Prostate gland (tissue), 2 donors: ENCODE measurements at regions not wholly inside any gene's neighbourhood (a gene's known extent, or its start where the extent isn't known, plus 50 kb on each side); places are given as distances from the start of the nearest gene placed in this dataset.

Source experiments
- DNase-seq: peaks from one replicate; pipeline ENCODE4 v3.0.0-alpha.2; 2019; ENCODE audit warnings: low spot score
- H3K27ac ChIP-seq, 2 donors: fragments of 200-600 bp; sonication (generic); 2 replicates each; pipeline ENCODE4 v1.5.1; 2017 to 2019
- H3K27me3 ChIP-seq: fragments of 200-600 bp; sonication (generic); replicated peaks from 2 replicates; pipeline ENCODE4 v1.5.1; 2019; ENCODE audit not compliant: insufficient read depth
- H3K36me3 ChIP-seq, 2 donors: fragments of 200-600 bp; sonication (generic); 1 replicate in 1 of 2; 2 replicates in 1 of 2; pipeline versions ENCODE4 v1.5.1 to v1.8.1; 2017 to 2019
- H3K4me1 ChIP-seq: fragments of 200-600 bp; sonication (generic); replicated peaks from 2 replicates; pipeline ENCODE4 v1.5.1; 2019
- H3K4me3 ChIP-seq, 2 donors: fragments of 200-600 bp; sonication (generic); 2 replicates each; pipeline ENCODE4 v1.5.1; 2017 to 2019
- H3K9me3 ChIP-seq: fragments of 200-600 bp; sonication (generic); 2 replicates; pipeline ENCODE4 v1.5.1; 2017
- CTCF ChIP-seq, 4 experiments: fragments of 200-600 bp in 2 of 4; fragments of 450-650 bp in 2 of 4; sonication (generic) in 2 of 4; IDR thresholded peaks; 1 replicate in 3 of 4; 2 replicates in 1 of 4; pipeline ENCODE4 v1.5.1; 2016 to 2019; ENCODE audit warnings: antibody characterized with exemption in 4 of 4, mild to moderate bottlenecking in 2 of 4, moderate library complexity in 2 of 4
- POLR2A ChIP-seq: fragments of 450-650 bp; IDR thresholded peaks from one replicate; pipeline ENCODE4 v1.6.1; 2016; ENCODE audit warnings: antibody characterized with exemption, mild to moderate bottlenecking
- POLR2AphosphoS5 ChIP-seq: sonication (generic); formaldehyde crosslinking; IDR thresholded peaks from one replicate; pipeline ENCODE4 v1.6.1; 2017; ENCODE audit warnings: antibody characterized with exemption
- WGBS: methylation state at CpG from one replicate; pipeline ENCODE4 v1.1.5; 2018; 5-methylcytosine and 5-hydroxymethylcytosine counted together
- intact Hi-C: fragments of 100-400 bp; cut with DNase I; formaldehyde crosslinking; loops from one replicate; pipeline ENCODE4 v1.14.2; 2022

GRCh38 chrX:39601231-39602177 is 496.3 kb downstream of the BCOR start:
- no peak for TF ChIP-seq POLR2A
- TF ChIP-seq POLR2AphosphoS5 = no peak
- no peak for TF ChIP-seq CTCF (IDR thresholded peaks at IDR 0.05)
- H3K4me3 ChIP-seq = no peak overlapping the region
- intact Hi-C loops = no loop called here
- WGBS = 74% methylated on average over 15 of the region's 19 CpGs
- H3K4me1 ChIP-seq = no peaks in the 10 kb centered on the region
- no peak for DNase-seq
- no peak overlapping the region for H3K27ac ChIP-seq
- H3K9me3 ChIP-seq = no peaks in the 10 kb centered on the region
- no peaks in the 10 kb centered on the region for H3K36me3 ChIP-seq
- no peaks in the 10 kb centered on the region for H3K27me3 ChIP-seq

DNA sequence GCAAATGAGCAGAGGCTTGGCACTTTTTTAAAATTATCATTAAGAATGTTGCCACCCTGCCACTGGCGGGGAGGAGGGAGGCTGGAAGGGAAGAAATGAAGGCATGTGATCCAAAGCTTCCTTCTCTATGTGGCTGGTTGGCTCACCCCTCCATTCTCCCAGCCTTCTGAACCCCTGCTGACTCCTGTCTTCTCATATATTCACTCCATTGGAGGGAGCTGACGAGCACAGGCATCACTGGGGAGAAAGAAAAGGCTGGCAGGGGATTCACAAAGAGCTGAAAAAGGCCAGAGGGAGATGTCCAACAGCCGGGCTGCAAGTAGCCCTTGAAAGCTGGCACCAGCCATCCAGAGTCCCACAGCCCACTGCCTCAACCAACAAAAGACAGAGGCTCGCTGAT is 495.6 kb downstream of the BCOR start:
- intact Hi-C loops = no loop called here
- TF ChIP-seq POLR2A (no peak), CTCF (IDR thresholded peaks at IDR 0.05) (no peak), POLR2AphosphoS5 (no peak)
- Histone ChIP-seq H3K4me3 (no peak overlapping the region), H3K27ac (no peak overlapping the region), H3K4me1 (no peaks in the 10 kb centered on the region), H3K9me3 (no peaks in the 10 kb centered on the region), H3K27me3 (no peaks in the 10 kb centered on the region), H3K36me3 (no peaks in the 10 kb centered on the region)
- WGBS = 94% methylated on average over 4 of the region's 4 CpGs
- no peak for DNase-seq

DNA sequence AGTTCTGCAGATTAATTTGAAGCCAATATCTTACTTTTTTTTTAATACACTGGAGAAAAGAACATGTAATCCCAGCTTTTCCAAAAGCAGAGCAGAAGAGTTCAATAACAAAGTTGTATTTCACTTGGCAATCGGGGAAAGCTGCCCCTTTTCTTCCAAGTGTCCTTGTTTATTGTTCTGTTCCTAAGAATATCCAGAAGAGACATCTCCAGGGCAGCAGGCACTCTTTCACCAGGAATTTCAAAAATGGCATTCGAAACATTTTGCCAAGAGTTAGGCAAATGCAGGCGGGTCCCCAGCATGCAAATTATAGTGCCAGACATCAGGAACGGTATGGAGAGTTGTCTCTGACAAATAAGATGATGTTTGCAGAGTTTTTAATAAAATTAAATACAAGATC is 494.5 kb downstream of the BCOR start:
- no peak overlapping the region for H3K27ac ChIP-seq
- intact Hi-C loops = no loop called here
- WGBS = 29% methylated on average over 4 of the region's 4 CpGs
- DNase-seq = no peak
- no peaks in the 10 kb centered on the region for H3K9me3 ChIP-seq
- no peak overlapping the region for H3K4me3 ChIP-seq
- no peaks in the 10 kb centered on the region for H3K36me3 ChIP-seq
- no peaks in the 10 kb centered on the region for H3K27me3 ChIP-seq
- TF ChIP-seq POLR2A = no peak
- TF ChIP-seq CTCF (IDR thresholded peaks at IDR 0.05) = no peak
- TF ChIP-seq POLR2AphosphoS5 = no peak
- no peaks in the 10 kb centered on the region for H3K4me1 ChIP-seq

DNA sequence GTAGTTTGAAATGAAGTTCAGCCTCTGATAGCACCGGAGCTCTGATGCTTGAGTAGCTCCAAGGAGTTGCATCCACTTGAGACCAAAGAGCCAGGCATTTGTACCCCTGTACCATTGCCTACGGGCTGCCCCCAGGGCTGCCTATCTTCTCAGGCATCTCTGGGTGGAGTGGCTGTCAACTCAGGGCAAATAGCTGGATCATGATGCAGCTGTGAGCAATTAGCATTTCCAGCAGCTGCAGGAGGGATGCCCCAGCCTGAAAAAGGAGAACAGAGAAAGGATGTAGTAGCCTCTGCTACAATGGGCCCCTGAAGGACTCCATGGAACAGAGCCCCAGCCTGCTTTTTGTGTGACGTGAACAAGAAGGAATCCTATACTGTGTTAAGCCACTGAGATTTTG is 492.6 kb downstream of the BCOR start:
- H3K9me3 ChIP-seq = no peaks in the 10 kb centered on the region
- no peak for DNase-seq
- no peaks in the 10 kb centered on the region for H3K4me1 ChIP-seq
- no peak overlapping the region for H3K4me3 ChIP-seq
- H3K27ac ChIP-seq = no peak overlapping the region
- H3K36me3 ChIP-seq = no peaks in the 10 kb centered on the region
- intact Hi-C loops = no loop called here
- 70% methylated on average over 3 of the region's 3 CpGs for WGBS
- TF ChIP-seq CTCF (IDR thresholded peaks at IDR 0.05) = no peak
- TF ChIP-seq POLR2AphosphoS5 = no peak
- no peak for TF ChIP-seq POLR2A
- no peaks in the 10 kb centered on the region for H3K27me3 ChIP-seq

DNA sequence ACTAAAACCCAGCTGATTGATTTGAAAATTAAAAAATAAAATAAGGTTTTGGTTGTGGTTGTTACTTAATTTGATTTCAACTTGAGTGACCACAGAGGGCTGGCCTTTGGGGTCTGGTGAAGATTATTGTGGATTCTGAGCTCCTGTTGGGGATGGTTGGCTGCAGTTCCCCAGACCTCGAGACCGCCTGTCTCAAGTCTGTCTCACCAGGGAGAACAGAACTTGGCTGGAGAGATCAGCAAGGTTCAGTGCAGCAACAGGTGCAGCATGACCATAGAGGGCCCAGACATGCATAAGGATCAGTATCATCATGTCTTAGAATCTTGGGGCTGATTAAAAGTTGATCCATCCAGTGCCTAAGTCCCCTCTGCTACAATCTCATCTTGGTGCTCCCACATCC is 491.9 kb downstream of the BCOR start:
- Histone ChIP-seq H3K27ac (no peak overlapping the region), H3K9me3 (no peaks in the 10 kb centered on the region), H3K27me3 (no peaks in the 10 kb centered on the region), H3K36me3 (no peaks in the 10 kb centered on the region), H3K4me3 (no peak overlapping the region), H3K4me1 (no peaks in the 10 kb centered on the region)
- intact Hi-C loops = no loop called here
- DNase-seq = no peak
- 89% methylated on average over 2 of the region's 2 CpGs for WGBS
- TF ChIP-seq POLR2AphosphoS5 (no peak), POLR2A (no peak), CTCF (IDR thresholded peaks at IDR 0.05) (no peak)
